GM21360 (cell line): ENCODE measurements at regions not wholly inside any gene's neighbourhood (a gene's known extent, or its start where the extent isn't known, plus 50 kb on each side); places are given as distances from the start of the nearest gene placed in this dataset.
"Not testable (repeated sequence)": the region's sequence is repeated elsewhere in the genome, so short reads cannot be mapped to it uniquely, and the experiment has no call there.

ENCODE experiments used
- ATAC-seq: cut with Tn5 transposase; IDR thresholded peaks from one replicate; pipeline ENCODE4 v1.9.1; 2021; ENCODE audit warnings: mild to moderate bottlenecking, moderate library complexity; ENCODE audit not compliant: unreplicated experiment

DNA sequence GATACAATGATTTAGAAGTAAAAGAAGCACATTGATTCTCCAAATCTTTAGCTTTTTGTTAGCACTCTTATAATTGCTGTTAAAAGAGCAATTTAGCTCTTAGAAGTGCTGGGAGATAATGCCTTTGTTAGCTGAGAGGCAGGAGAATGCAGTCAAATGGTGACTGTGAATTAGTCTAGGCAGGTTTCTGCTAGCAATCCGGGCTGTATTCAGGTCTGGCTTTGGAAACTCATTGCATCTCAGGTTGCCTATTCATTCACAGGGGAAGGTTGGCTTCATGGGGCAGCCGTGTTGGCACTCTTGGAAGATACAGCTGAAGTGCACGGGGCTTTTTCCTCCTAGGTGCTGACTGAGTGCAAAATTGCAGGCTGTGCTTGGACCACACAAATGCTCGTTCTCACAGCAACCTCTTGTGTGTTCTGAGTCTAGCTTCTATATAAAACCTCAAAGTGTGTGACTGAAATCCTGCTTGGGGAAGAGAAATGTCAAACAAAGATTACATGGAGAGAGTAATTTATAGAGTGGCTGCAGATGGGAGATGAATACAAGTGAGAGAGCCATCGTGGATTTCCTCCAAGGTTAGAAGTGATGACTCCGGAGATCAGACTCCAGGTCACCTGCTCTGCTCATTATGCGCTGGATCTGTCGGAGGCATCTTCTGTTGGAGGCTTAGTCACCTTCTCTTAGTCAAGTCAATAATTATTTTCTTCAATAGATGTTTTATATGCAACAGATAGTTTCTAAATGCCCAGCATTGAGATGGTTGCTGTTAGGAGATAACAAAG, 167.8 kb downstream of the PMAIP1 start:
- ATAC-seq, result no peak

DNA sequence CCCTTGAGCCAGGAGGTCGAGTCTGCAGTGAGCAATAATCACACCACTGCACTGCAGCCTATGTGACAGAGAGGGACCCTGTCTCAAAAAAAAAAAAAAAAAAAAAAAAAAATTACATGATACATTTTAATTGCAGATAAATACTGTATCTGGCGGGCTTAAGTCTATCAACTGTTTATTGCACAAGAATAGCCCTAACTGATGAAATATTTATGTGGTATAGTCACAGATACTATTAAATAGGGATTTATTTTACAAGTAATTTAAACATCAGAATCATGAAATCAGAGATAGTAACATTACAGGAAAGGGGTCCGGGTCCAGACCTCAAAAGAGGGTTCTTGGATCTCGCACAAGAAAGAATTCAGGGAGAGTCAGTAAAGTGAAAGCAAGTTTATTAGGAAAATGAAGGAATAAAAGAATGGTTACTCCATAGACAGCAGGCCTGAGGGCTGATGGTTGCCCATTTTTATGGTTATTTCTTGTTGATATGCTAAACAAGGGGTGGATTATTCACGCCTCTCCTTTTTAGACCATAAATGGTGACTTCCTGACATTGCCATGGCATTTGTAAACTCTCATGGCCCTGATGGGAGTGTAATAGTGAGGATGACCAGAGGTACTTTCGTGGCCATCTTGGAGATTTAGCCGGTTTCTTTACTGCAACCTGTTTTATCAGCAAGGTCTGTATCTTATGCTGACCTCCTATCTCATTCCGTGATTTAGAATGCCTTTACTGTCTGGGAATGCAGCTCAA, 166.6 kb downstream of the PMAIP1 start:
- ATAC-seq, result no peak

DNA sequence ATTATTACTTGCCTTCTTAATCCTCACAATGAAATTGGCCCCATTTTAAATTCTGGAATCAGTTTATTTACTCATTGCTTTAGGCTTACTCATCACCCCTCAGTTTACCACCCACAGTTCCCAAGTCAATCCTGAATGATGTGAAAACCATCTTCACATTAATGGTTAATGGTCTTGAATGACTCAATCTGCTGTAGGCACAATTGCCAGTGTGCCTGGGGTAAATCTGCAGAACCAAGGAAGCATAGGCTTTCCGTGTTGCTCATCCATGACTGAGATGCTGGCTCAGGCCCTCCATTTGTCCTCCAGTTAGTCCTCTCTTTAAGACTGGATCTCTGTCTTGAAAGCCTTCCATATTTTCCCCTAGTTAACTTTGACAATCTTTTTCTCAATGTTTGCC, 164.5 kb downstream of the PMAIP1 start:
- ATAC-seq, result no peak

DNA sequence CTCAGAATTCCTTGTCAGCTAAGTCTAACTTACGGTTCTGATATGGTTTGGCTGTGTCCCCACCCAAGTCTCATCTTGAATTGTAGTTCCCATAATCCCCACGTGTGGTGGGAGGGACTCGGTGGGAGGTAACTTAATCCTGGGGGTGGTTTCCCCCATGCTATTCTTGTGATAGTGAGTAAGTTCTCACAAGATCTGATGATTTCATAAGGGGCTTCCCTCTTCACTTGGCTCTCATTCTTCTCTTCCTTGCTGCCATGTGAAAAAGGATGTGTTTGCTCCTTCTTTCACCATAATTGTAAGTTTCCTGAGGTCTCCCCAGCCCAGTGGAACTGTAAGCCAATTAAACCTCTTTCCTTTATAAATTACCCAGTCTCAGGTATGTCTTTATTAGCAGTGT, 163.0 kb downstream of the PMAIP1 start:
- ATAC-seq, result not testable (repeated sequence)

DNA sequence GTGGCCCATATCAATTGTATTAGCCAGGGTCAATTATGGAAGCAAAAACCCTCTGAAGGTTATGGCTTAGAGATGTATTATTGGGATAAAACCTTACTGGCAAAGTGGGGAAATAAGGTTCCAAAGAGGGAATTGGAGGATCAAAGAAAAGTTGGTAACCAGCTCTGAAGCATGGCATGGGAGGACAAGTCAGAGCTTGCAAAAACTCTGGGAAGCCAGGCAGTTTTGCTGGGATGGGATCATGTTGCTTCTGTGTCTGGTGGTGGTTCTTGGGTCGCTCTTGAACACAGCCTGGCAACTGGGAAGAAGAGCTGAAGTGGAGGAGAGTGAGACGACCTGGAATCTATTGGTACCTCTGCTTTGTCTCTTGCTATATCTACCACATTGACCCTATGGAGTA, 162.6 kb downstream of the PMAIP1 start:
- no peak for ATAC-seq

DNA sequence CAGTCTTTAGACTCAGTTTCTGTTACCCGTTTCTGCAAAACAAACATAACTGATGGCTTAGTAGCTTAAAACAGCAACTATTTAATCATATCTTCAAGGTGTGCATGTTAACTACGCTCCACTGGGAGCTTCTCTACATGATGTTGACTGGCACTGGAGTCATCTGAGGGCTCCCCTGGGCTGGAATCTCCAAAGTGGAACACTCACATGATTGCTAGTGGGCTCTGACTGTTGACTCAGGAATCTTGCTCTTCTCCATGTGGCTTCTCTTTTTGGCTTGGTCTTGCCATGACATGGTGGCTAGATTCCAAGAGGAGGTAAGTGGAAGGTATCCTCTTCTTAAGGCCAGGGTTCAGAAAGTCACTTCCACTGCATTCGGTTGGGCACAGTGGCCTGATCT, 160.8 kb downstream of the PMAIP1 start:
- no peak for ATAC-seq

DNA sequence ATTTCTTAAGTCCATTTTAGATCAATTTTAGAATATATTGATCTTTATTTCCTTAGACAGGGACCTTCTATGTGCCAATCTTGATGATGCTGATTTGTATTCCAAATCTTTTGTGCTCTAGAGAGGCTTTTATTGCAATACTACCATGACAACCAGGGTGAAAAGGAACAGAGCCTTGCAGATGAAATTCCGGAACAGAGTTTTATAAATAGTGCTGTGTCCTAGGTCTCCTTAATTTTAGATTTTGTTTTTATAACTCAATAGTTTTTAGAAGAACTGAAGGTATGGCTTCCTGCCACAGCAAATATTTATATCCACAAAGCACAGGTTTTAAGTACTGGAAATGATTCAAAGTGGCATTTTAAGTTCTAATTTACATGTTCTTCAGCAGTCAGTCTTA, 160.2 kb downstream of the PMAIP1 start:
- no peak for ATAC-seq

DNA sequence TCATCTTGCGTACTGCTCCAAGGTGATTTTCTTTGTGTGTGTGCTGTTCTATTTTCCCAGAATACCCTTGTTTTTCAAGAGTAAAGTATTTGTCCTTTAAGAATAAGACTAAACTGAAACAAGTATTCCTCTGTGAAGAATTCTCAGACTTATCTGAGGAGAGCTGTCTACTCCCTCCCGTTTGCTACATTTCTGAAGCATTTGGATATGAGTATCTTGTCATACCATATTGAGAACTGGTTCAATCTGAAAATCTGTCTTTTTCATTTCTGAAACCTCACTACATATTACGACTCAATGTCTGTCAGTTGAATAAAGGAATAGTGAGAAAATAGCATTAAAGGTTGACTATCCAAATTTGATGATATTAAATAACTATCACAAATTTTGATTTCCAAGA, 159.4 kb downstream of the PMAIP1 start:
- no peak for ATAC-seq

DNA sequence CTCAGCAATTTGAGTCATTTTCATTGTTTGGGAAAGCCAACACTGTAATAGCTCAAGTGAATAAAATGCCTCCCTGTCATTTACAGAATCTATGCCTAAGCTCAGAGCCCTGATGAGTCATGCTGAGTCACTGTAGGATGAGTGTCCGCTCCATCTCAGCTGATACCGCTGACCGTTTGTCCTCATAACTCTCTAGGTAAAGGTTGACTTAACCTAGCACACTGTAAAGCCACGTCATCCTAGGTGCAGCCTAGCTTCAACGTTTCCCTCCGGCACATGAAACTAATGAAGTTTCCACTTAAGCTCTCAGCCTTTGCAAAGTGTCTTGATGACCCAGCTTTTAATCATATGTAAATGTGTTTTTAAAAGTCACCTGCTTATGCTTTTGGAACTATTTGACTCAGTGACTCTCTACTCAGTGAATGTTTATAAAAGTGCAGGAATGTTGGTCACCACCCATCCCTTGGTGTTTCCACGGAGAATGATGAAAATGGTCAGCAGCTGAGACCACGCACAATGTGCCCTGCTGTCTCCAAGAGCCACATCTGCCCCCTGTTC, 154.0 kb downstream of the PMAIP1 start:
- ATAC-seq, result no peak

DNA sequence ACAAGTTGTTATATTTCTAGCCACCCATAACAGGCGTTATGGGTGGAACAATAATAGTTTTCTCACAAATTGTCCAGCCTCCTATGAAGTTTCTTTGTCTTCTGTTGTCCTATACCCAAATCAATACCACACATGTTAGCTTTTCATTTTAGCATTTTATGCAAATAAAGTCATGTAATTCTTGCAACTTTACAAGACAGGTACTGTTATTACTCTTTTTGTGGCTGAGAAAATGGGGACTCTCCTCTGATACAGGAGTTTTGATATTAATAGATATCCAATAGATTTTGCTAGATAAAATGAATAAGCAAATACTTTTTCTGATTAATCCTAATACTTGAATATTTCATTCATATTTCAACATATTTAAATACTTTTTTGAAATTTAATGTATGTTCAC, 151.0 kb downstream of the PMAIP1 start:
- ATAC-seq, result no peak

DNA sequence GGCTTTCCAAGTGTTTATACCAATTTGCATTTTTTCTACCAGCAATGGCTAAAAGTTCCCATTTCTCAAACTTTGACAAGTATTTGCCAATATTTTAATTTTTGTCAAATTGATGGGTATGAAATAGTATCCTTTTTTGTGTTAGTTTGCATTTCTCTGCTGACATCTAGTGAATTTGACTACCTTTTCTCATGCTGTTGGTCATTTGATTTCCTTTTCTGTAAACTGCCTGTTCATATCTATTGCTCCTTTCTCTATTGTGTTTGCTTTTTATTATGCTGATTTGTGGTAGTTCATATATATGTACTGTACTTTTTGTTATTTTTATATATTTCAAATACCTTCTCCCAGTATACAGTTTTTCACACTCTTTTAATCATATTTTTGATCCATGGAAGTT, 149.4 kb downstream of the PMAIP1 start:
- no peak for ATAC-seq

DNA sequence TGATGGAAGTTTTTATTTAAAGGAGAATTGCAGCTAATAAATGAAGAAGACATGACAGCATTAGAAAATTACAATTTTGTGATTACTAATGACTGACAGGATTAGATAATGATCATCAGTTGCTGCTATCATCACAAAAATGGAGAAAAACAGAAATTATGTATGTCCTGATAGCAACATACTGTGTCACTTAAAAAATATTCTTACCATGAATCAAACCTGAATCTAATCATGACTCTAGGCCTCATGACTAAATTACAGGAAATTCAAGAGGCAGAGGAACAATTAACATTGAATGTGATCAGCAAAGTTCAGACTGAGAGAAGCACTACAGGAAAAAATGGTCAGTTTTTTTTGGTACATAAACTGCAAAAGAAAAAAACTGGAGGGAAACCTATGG, 147.8 kb downstream of the PMAIP1 start:
- ATAC-seq, result no peak

DNA sequence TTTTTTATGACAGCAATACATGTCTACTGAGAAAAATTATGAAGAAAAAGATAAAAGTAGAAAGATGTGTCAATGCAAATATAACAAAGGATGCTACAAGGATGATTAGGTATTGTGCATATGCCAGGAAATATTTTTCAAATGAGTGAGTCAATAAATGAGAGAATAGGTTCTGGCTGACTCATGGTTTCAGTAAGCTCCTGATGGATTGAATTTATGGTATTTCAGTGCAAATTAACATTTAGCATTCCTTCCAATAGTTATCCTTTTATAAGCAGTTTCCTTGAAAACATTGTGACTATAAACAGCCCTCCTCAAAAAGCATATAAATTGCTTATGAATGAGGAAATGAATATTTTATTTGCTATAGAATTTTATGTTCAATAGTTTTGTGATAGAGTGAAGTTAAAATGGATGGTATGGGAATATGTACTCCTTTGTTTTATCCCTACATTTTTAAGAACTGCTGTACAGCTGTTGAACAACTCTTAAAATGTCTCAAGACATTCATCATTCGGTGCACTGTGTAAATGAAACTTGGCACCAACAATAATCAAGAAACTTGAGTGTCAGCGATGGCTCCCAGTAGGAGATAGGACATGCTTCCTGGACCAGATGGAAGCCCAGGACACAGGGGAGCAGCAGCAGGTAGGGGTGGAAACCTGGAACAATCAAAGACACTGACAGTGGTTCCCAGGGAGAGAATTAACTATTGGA, 144.7 kb downstream of the PMAIP1 start:
- ATAC-seq, result no peak

DNA sequence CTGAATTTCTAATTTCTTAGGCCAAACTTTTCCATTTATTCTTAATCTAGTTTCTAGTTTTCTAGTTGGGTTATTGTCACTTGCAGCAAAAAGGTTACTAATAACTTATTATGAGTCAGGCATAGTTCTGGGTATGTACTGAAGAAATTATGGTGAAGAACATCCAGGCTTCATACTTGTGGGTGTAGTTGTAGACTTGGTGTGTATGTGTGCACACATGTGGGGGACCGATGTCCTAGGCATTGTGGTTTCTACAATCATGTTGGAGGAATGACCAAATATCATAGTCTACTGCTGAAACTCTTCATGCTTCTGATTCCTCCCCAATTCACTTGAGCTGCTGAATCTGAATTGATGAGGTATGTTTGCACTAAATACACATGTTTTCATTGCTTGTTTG, 141.2 kb downstream of the PMAIP1 start:
- no peak for ATAC-seq

DNA sequence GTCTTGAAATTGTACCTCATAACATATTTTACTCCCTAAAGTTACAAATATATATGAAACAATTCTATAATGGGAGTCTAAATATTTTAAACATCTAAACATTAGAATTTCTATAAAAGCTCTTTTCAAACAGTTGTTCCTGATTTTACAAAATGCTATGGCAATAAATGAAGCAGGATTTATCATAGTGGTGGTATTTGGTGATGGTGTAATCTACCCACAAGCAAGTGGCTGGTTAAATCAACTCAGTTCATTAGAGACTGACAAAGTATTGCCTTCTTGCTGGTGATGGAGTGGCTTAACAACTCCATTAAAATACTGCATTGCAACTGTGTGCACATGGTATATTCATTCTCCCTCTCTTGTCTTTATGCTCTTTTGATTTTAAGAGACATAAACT, 138.9 kb downstream of the PMAIP1 start:
- ATAC-seq, result no peak

DNA sequence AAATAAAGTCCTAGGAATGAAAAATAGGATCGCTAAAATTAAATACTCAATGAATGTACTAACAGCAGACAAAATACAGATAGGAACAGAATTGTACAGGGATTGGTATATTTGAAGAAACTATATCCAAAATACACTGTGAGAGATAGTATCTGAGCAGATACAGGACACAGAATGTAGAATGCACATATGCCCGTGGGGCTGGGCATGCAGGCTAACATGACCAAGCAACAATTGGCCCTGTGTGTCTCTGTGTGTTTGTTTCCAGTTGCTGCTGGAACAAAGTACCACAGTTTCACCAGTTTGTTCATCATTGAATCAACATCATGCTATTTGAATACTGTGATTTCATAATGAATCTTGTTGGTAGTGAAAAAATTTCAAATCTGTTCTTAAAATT, 127.6 kb downstream of the PMAIP1 start:
- ATAC-seq, result no peak

DNA sequence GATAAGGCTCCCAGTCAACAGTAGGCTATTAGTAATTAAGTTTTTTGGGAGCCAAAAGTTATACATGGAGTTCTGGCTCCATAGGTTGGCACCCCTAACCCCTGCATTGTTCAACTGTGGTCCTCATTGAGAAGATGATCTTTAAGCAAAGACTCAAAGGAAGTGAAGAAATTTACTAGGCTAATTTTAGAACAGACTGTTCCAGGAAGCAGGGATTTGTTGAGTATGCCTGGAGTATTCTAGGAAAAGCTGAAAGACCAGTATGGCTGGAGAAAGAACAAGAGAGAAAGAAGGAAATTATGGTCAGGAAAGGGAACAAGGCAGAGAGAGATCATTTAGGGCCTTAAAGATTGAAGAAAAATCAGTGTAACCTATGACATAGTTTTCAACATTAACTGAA, 125.1 kb downstream of the PMAIP1 start:
- ATAC-seq, result no peak

DNA sequence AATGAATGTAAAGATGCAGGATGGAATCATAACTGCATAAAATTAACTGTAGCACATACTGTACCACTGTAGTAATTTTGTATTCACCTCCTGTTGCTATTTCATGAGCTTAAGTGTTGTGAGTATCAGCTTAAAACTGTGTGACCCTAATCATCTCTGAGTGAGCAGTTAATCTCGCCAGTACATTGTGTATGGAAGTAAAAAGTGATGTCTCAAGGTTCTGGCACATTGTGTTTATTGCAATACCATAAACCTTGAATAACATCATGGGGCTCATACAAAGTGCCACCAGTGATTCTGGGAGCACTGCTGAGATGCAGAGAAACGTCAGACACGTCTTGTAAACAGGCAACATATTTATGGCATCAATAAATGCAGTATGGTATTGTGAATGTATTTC, 124.5 kb downstream of the PMAIP1 start:
- no peak for ATAC-seq

DNA sequence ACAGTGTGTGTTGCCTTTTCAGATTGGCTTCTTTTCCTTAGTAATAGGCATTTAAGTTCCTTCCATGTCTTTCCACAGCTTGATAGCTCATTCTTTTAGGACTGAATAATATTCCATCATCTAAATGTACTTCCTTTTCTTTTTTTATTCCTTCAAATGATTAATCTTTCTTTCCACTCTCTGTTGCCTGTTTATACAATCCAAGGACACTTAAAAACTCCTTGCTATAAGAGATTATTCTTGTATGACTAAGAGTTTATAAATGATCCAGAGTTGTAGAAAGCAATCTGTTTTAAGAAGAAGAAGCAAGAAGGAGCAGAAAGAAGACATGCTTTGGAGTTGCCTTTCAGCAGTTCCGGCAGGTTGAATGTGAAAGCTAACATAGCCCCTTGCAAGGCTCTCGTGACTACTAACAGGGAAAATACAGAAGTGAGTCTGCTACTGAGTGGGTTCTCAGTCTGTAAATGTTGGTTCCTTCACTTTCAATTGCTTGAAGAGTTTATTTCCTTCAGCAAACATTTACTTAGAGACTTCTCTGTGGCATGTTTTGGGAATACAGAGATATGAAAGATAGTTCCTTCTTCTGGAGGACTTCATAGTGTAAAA, 123.0 kb downstream of the PMAIP1 start:
- peak; percentile 65 for ATAC-seq

DNA sequence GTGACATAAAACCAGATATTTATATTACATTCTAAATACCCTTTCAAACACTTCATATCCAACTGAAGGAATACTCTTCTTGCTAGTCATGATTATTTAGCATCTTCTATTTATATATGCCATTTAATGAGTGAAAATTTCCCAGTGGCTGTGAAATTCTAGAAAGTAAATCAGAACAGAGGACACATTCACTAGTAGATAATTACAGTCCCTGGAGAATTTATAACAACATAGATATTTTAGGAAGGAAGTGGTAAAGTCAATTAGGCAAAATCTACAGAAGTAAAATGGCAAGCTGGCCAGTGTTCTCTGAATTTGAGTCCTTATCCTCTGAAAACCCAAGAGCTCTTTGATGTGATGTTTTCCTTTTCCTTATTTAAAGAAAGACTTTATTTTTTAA, 121.8 kb downstream of the PMAIP1 start:
- no peak for ATAC-seq
